ENCODE measurements at regions not wholly inside any gene's neighbourhood (a gene's known extent, or its start where the extent isn't known, plus 50 kb on each side); places are given as distances from the start of the nearest gene placed in this dataset.

GRCh38 chr15:96869790-96870189, 539.3 kb downstream of the NR2F2 start:
- ATAC-seq, result no peak
- H3K27me3 Mint-ChIP-seq (ENCODE audit: low read depth), result no peaks in the 10 kb centered on the region; the same call in 1 of the 2 replicates
- TF ChIP-seq ZNF232 (CRISPR knock-in tag; IDR thresholded peaks at IDR 0.05), result no peak
- TF ChIP-seq OVOL2 (CRISPR knock-in tag; IDR thresholded peaks at IDR 0.05; ENCODE audit: borderline replicate concordance), result no peak
- TF ChIP-seq ZSCAN18 (CRISPR knock-in tag; IDR thresholded peaks at IDR 0.05), result no peak
- TF ChIP-seq ZNF532 (CRISPR knock-in tag; IDR thresholded peaks at IDR 0.05; ENCODE audit: borderline replicate concordance), result no peak
- TF ChIP-seq NR3C1 (CRISPR knock-in tag; conservative IDR thresholded peaks at IDR 0.05; ENCODE audit: low read depth), result no peak
- no peak for TF ChIP-seq PREB (CRISPR knock-in tag; IDR thresholded peaks at IDR 0.05; ENCODE audit: borderline replicate concordance)
- TF ChIP-seq, protein P1, sequence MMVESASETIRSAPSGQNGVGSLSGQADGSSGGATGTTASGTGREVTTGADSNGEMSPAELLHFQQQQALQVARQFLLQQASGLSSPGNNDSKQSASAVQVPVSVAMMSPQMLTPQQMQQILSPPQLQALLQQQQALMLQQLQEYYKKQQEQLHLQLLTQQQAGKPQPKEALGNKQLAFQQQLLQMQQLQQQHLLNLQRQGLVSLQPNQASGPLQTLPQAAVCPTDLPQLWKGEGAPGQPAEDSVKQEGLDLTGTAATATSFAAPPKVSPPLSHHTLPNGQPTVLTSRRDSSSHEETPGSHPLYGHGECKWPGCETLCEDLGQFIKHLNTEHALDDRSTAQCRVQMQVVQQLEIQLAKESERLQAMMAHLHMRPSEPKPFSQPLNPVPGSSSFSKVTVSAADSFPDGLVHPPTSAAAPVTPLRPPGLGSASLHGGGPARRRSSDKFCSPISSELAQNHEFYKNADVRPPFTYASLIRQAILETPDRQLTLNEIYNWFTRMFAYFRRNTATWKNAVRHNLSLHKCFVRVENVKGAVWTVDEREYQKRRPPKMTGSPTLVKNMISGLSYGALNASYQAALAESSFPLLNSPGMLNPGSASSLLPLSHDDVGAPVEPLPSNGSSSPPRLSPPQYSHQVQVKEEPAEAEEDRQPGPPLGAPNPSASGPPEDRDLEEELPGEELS (CRISPR knock-in tag; IDR thresholded peaks at IDR 0.05), result no peak
- TF ChIP-seq ZNF671 (CRISPR knock-in tag; IDR thresholded peaks at IDR 0.05), result no peak
- TF ChIP-seq IRF2 (CRISPR knock-in tag; IDR thresholded peaks at IDR 0.05; ENCODE audit: borderline replicate concordance, low read depth), result no peak
- TF ChIP-seq GABPB1 (CRISPR knock-in tag; IDR thresholded peaks at IDR 0.05), result no peak
- TF ChIP-seq, protein P2, sequence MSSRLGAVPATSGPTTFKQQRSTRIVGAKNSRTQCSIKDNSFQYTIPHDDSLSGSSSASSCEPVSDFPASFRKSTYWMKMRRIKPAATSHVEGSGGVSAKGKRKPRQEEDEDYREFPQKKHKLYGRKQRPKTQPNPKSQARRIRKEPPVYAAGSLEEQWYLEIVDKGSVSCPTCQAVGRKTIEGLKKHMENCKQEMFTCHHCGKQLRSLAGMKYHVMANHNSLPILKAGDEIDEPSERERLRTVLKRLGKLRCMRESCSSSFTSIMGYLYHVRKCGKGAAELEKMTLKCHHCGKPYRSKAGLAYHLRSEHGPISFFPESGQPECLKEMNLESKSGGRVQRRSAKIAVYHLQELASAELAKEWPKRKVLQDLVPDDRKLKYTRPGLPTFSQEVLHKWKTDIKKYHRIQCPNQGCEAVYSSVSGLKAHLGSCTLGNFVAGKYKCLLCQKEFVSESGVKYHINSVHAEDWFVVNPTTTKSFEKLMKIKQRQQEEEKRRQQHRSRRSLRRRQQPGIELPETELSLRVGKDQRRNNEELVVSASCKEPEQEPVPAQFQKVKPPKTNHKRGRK (CRISPR knock-in tag; IDR thresholded peaks at IDR 0.05; ENCODE audit: borderline replicate concordance), result no peak
- TF ChIP-seq, protein P3, sequence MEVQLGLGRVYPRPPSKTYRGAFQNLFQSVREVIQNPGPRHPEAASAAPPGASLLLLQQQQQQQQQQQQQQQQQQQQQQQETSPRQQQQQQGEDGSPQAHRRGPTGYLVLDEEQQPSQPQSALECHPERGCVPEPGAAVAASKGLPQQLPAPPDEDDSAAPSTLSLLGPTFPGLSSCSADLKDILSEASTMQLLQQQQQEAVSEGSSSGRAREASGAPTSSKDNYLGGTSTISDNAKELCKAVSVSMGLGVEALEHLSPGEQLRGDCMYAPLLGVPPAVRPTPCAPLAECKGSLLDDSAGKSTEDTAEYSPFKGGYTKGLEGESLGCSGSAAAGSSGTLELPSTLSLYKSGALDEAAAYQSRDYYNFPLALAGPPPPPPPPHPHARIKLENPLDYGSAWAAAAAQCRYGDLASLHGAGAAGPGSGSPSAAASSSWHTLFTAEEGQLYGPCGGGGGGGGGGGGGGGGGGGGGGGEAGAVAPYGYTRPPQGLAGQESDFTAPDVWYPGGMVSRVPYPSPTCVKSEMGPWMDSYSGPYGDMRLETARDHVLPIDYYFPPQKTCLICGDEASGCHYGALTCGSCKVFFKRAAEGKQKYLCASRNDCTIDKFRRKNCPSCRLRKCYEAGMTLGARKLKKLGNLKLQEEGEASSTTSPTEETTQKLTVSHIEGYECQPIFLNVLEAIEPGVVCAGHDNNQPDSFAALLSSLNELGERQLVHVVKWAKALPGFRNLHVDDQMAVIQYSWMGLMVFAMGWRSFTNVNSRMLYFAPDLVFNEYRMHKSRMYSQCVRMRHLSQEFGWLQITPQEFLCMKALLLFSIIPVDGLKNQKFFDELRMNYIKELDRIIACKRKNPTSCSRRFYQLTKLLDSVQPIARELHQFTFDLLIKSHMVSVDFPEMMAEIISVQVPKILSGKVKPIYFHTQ (CRISPR knock-in tag; IDR thresholded peaks at IDR 0.05), result no peak
- no peak for TF ChIP-seq FOXP1 (CRISPR knock-in tag; IDR thresholded peaks at IDR 0.05; ENCODE audit: borderline replicate concordance)
- no peak for TF ChIP-seq ESRRA (CRISPR knock-in tag; IDR thresholded peaks at IDR 0.05; ENCODE audit: borderline replicate concordance)
- peaks cover 57% of the 10 kb centered on the region for H3K4me1 Mint-ChIP-seq
- peaks cover 24% of the 10 kb centered on the region for H3K9me3 Mint-ChIP-seq
- no peak overlapping the region for H3K27ac Mint-ChIP-seq
- POLR2A ChIA-PET, result no interaction called here
- DNase-seq (ENCODE audit: low spot score), result no peak
- no peak overlapping the region for H3K4me3 Mint-ChIP-seq
- H3K36me3 Mint-ChIP-seq, result peaks cover 34% of the 10 kb centered on the region
- CTCF ChIA-PET, result no interaction called here

Measured in WTC11 (cell line).